ENCODE measurements at regions not wholly inside any gene's neighbourhood (a gene's known extent, or its start where the extent isn't known, plus 50 kb on each side); places are given as distances from the start of the nearest gene placed in this dataset.
"Not testable (repeated sequence)": the region's sequence is repeated elsewhere in the genome, so short reads cannot be mapped to it uniquely, and the experiment has no call there.

DNA sequence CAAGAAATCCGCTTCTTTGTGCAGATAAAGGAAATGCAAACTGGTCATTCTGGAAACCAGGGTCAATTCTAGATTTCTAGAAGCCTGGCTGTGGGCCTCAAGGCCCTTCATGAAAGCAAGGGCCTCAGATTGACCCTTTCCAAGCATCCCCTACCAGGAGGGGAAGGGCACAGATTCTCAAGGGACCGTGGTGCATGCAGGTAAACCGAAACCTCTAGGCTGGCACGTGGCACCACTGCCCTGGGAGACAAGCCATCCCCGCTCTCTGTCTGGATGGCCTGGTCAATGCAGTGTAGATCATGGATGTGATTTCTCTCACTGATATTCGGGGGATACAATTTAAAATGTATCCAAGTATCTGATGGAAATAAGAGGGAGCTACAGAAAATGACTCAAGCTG, 69.4 kb downstream of the TOMM20 start:
- DNase-seq = no peak

DNA sequence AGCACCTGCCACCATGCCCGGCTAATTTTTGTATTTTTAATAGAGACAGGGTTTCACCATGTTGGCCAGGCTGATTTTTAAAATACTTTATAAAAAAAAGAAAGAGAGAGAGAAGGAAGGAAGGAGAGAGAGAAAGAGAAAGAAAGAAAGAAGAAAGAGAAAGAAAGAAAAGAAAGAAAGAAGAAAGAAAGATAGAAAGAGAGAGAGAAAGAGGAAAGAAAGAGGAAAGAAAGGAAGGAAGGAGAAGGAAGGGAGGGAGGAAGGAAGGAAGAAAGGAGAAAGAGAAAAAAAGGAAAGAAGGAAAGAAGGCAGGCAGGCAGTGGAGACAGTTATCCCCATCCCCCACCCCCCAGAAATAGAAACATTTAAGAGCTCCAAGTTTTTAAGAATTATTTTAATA, 69.9 kb downstream of the TOMM20 start:
- DNase-seq = no peak

GRCh38 chr1:235057385-235058306, 71.0 kb downstream of the TOMM20 start:
- DNase-seq = no peak

DNA sequence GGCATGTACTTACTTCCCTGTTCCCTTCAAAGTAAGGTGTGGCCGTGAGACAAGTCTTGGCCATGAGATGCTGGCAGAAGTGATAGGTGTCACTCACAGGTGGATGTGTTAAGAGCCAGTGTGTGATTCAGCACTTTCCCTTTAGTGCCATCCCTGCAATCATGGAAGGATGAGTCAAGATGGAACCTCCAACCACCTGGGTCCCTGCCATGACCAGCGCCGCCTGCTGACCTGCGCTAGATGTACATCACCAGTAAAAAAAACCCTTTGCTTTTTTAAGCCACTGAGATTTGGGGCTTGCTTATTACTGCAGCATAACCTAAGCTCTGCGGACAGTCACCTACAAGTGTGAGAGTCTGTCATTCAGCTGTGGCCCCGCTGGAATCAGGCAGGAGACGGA, 71.7 kb downstream of the TOMM20 start:
- no peak for DNase-seq

- DNase-seq = no peak
Measured at GRCh38 chr1:235054936-235055335, 73.7 kb downstream of the TOMM20 start.

DNA sequence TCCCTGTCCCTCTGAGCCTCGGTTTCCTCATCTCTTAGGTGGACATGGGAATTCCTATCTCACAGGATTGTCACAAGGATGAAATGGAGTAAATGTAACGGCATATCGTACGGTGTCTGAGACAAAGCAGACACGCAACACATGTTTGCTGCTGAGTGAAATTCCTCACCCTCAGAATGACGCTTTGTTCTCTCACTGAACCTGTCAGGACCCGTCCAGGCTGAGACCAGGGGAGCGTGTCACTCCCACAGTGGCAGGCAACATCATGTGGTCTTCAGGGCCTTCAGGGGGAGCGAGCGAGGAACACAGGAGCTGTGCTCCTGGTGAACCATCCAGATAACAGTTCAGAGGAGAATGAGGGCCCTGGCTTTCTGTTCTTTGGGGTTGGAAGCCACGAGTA, 74.2 kb downstream of the TOMM20 start:
- DNase-seq = no peak

DNA sequence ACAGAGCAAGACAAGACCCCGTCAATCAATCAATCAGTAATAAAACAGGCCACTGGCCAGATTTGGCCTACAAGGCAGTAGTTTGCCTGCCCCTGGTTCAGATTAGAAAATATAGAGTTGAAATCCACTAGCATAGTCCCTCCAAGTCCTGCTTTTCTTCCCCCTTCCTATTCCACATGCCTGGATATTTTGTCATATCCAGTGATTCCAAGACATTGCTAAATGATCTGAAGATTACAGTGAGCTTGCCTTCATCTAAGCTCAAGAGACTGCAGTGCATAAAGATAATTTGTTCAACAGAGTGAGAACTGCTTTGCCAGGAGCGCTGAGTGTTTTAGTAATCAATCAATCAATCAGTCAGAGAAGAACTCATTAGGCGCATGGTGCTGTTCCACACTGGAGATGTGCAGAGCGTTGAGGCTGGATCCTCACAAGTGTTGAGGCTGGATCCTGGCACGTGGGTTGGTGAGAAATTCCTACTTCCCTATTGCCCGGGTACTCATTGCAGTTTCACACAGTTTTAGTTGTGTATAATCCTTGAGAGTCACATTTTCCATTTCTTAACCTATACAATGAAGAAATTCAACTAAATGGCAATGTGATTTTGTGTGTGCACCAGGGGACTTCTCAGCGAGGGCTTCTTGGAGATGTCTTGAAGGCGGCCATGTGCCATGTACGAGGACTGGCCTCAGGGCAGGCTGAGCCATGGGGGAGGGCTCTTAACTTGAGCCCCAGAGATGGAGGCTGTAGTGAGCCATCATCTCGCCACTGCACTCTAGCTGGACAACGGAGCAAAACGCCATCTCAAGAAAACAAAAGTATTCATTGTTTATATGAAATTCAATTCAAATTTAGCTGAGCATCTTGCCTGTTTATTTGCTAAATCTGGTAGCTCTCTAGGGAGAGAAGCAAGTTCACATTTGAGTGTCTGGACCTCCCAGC, 76.3 kb downstream of the TOMM20 start:
- DNase-seq = no peak

GRCh38 chr1:235051521-235051920, 77.1 kb downstream of the TOMM20 start:
- DNase-seq = no peak

GRCh38 chr1:235050911-235051360, 77.7 kb downstream of the TOMM20 start:
- DNase-seq = peak; percentile 84

DNA sequence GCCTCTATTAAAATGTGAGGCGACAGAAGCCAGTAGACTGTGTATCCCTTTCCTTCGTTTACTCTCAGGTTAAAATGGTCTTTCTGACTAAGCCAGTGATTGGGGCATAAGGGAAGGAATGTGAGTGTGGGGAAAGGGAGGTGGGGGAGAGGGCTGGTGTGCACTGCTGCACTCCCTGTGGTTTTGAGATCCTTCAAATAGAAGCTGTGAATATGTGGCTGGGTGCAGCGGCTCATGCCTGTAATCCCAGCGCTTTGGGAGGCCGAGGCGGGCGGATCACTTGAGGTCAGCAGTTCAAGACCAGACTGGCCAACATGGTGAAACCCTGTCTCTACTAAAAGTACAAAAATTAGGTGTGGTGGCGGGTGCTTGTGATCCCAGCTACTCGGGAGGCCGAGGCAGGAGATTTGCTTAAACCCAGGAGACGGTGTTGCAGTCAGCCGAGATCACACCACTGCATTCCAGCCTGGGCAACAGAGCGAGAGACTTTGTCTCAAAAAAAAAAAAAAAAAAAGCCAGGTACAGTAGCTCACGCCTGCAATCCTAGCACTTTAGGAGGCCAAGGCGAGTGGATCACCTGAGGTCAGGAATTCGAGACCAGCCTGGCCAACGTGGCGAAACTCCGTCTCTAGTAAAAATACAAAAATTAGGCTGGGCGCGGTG, 78.8 kb downstream of the TOMM20 start:
- DNase-seq = not testable (repeated sequence)

- no peak for DNase-seq
Measured at GRCh38 chr1:235049217-235049616, 79.4 kb downstream of the TOMM20 start.

GRCh38 chr1:235047331-235047871, 81.2 kb downstream of the TOMM20 start:
- DNase-seq = no peak

- DNase-seq = no peak
Measured at GRCh38 chr1:235045921-235046601, 82.6 kb downstream of the TOMM20 start.

DNA sequence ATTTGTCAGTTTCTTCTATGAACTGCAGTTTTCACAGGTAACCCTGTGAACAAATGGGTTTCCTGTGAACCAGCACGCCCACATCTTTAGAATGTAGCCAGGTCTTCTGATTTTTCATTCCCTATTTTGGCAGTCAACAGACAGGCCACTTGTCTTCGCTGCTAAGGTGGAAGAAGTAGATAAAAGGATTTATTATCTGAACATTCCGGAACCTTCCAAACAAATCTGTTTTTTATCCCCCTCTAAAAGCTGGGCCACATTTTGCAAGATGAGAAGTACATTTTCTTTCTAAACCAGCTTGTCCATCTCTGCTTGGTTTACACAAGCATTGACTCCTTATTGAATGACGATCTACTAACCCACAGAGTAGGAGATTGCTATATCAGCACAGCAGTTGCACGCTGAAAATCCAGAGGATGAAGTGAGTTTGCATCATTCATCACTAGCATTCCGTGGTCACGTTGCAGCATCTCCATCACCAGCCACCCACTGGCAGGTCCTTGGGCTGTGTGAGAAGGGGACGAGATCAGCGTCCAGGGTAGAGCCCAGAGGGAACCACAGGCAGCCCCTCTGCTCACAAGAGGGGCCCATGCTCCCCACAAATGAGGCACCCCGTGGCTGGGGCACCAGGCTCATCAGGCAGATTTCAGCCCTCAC, 83.5 kb downstream of the TOMM20 start:
- DNase-seq = no peak

DNA sequence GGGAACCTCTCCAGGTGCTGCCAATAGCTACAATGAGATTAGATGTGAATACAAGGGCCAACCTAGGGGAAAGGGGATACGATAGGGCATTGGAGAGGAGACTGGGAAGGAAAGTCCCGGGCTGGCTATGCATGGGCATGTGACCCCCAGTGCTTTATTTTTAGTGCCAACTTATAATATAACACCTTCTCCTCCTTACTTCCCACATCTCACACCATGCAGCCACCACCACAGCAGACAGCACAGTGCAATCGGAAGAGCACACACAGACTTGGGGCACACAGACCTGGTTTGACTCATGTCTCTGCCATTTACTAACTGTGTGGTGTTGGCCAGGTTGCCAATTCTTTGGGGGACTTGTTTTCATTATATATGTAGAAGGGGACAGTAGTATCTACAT, 85.4 kb downstream of the TOMM20 start:
- DNase-seq = no peak

DNA sequence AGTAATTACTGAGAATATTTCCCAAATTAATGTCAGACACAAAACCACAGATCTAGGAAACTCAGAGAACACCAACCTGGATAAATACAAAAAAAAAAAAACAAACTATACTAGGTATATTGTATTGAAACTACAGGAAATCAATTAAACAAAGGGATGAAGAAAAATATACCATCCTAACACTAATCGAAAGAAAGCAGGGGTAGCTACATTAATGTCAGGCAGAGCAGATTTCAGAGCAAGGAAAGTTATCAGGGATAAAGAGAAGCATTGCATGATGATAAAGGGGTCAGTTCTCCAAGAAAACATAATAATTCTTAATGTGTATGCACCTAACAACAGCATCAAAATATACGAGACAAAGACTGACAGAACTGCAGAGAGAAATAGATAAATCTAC, 89.9 kb downstream of the TOMM20 start:
- DNase-seq = no peak

- DNase-seq = no peak
Measured at GRCh38 chr1:235035928-235036327, 92.7 kb downstream of the TOMM20 start.

DNA sequence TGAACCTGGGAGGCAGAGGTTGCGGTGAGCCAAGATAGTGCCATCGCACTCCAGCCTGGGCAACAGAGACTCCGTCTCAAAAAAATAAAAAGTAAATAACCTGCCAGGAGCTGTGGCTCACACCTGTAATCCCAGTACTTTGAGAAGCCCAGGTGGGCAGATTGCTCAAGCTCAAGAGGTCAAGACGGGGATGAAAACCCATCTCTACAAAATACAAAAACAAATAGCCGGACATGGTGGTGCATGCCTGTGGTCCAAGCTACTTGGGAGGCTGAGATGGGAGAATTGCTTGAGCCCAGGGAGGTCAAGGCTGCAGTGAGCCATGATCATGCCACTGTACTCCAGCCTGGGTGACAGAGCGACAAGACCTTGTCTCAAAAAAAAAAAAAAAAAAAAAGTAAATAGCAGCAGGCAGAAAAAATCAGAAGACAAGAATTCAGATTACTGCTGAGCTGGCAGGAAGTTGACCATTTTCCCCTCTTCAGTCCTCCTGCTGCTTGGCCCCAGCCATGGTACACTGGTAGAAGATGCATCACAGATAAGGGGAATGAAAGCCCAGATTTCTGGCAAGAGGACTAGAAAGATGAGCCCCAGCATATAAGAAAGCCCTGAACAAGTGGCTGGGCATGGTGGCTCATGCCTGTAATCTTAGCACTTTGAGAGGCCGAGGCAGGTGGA, 97.6 kb downstream of the TOMM20 start:
- DNase-seq = no peak

- no peak for DNase-seq
Measured at GRCh38 chr1:235027862-235028250, 100.8 kb downstream of the TOMM20 start.

- DNase-seq = no peak
Measured at GRCh38 chr1:235027076-235027861, 101.4 kb downstream of the TOMM20 start.
